ENCODE measurements at regions not wholly inside any gene's neighbourhood (a gene's known extent, or its start where the extent isn't known, plus 50 kb on each side); places are given as distances from the start of the nearest gene placed in this dataset.

- TF ChIP-seq CTCF (IDR thresholded peaks at IDR 0.05): no peak
- no peak for TF ChIP-seq POLR2A (IDR thresholded peaks at IDR 0.05)
These were observed 68.7 kb downstream of the CHRD start for GRCh38 chr3:184448321-184449160.
